ENCODE measurements at regions not wholly inside any gene's neighbourhood (a gene's known extent, or its start where the extent isn't known, plus 50 kb on each side); places are given as distances from the start of the nearest gene placed in this dataset.

DNA sequence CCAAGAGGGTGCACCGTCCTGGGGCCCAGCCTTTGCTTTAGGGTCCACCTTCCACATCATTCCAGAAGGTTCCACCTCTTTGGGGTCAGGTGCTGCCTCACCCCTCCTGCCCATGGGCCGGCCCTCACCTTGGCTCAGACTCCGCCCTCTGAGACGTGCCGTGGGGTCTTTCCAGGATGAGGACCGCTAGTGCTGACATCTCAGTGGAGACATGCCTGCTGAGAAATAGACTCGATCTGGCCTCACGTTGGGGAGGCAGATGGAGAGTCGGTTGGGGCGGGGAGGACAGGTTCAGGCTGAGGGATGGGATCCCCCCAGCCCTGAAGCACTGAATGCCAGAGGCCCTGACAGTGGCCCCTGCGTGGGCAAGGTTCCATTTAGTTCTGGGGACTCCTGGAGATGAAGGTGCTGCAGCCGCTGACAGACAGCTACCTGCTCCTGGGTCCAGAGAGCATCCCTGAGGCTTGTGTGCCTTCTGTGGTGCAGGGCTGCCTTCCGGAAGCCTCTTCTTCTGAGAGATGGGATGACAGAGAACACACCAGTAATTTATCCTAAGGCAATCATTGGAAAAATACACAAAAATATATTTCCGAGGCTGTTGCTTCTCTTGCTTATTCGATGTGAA is 185.3 kb downstream of the KIF26A start:
- no peak for DNase-seq

DNA sequence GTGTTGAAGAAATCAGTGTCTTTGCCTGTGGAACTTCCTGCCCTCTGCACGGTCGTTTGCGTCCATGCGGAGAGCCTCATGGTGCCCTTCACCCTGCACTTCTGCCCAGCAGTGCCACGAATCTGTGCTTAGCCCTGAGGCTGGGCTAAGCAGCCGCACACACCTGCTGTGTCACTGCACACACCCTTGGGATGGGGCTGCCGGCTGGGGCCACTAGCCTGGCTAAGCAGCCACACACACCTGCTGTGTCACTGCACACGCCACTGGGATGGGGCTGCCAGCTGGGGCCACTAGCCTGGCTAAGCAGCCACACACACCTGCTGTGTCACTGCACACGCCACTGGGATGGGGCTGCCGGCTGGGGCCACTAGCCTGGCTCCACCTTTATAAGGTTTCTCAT is 188.5 kb downstream of the KIF26A start:
- DNase-seq = no peak

DNA sequence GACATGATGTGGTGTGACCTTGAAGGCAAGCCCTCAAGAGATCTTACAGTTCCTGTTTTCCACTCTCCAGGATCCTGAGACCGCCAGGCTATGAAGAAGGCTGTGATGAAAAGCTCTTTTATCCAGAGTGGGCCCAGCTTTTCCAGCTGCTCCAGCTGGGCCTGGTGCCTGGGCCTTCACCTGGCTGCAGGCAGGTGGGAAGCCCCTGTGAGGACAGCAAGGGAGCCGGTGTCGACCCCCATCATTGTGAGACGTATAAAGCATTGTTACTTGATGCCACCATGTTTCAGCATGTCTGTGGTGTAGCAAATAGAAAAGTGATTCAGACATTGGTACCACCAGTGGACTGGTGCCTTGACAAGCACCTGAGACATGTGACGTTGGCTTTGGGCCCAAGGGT is 190.2 kb downstream of the KIF26A start:
- DNase-seq = no peak

DNA sequence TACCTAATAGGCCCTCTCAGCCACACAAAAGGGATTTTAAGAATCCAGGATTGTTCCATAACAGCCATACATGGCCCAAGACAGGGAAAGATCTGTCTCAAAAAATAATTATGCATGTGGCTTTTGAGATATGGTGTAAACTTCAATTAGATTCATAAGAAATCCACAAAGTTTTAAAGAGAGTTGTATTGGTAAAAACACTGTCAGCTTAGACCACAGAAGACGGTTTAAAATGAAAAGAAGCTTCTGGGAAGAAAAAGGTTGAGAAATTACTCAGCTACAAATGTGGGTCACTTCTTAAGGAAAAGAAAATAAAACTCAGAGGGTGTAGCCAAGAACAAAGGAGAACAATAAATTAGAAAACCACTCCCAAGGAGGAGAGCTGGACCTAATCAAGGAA is 191.4 kb downstream of the KIF26A start:
- DNase-seq = no peak

DNA sequence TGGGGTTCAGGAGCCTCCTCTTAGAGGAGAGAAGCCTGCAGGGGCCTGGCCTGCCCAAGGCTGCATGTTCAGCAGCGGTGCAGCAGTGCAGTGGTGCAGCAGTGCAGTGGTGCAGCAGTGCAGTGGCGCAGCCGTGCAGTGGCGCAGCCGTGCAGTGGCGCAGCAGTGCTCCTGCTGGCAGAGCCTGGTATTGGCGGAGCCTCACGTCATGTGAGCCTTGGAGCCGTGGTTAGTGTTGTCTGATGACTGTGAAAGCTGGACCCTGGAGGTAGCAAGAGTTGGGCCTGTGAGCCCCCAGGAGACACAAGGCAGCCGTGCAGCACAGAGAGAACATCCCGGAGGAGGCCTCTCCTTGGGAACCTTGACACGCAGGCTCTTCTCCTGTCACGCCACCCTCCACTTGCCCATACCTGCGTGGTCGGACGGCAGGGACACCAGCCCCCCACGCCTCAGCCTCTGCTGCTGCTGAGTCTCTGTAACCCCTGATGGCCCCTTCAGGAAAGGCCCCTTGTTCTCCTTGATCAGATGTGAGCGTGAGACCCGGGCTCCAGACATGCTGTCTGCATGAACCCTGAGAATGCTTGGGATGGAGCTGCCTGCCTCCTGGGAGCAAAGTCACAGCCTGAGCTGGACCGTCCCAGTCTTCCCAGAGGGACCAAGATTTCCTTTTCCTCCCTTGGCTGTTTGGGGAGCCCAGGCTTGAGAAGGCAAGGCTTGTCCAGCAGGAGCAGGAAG is 193.7 kb downstream of the KIF26A start:
- no peak for DNase-seq

DNA sequence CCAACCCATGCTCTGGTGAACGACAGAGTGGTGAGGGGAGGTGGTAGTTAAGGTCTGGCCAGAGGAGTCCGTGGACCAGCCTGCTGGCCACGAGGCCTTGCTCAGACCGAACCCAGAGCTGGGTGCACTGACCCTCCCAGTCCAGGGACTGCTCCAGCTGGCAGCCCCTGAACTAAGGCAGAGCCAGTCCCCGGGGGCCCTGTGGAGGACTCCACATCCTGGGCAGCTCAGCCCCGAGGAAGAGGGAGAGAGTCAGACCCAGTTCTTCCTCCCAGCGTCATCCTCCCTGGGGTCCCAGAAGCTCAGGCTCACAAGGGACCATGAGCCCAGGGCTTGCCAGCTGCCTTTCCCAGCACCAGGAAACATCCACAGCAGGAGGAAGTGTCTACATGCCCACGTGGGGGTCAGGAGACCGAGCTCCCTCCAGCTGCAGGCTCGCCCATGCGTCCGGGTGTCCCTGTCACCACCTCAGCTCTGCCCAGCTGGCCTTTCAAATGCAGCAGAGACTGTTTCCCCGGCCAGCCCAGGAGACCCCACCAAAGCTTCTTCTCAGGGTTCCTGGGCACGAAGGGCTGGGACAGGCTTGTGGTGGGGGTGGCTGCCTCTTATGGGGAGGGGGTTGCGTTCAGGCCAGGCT is 194.4 kb downstream of the KIF26A start:
- no peak for DNase-seq

DNA sequence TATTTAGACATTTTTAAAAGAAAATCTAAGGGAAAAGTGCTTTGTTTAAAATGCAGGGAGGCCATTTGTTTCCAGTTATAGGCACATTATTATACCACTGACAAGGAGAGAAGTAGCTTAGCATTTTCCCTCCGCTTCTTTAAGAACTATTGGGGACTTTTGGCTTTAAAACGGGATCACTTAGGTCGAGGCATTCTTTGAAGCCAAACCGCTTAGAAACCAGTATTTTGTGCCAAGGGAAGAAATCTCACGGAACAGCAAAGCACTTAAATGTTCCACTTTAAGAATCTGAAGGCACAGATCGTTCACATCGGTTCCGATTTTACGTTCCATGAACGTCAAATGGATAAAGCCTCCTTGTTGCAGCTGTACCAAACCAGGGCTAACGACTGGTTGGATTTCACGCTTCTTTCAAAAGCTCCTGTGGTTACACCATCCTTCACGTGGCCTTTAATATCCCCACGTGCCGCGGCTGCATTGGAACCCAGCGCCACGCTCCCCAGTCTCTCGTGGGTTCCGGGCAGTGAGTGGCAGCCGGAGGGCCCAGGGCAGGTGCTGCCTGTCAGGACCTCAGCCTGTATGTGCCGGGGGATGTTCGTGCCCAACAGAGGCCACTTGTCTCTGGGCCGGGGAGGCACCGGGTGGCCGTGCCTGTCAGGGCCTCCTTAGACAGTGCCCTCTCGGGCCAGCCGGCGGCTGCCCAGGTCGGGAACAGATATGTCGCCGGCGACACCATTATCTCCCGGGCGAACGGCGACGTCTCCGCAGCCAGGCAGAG is 195.4 kb downstream of the KIF26A start:
- DNase-seq = no peak

DNA sequence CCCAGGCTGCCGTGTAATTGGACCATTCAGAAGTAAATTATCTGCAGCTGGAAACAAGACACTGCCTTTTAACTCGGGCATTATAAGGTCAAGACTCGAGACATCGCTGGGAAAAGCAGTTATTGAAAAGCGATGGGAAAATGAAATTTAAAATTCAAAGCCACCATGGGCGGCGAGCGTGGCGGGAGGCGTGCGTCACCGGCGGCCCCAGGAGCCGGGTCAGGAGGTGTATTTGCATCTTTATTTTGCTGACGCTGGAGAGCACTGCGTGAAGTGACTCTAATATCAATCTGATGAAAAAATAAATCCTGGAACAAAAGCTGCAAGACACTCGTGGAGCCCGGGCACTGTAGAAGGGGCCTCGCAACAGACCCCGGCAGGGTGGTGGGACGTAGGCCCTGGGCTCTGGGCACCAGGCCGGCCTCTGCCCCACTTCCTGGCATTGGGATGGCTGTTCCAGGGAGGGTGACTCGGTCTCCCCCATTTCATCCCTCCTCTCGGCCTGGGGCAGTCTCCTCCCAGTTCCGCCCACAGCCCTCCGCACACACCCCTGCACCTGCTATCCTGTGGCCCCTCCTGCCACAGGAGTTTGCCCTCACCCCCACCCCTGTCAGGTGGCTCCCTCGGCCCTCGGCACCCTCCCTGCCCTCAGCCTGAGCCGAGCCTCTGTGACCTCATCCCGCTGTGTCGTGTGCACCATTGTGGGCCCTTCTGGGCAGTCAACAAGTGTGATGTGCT is 196.2 kb downstream of the KIF26A start:
- no peak for DNase-seq

DNA sequence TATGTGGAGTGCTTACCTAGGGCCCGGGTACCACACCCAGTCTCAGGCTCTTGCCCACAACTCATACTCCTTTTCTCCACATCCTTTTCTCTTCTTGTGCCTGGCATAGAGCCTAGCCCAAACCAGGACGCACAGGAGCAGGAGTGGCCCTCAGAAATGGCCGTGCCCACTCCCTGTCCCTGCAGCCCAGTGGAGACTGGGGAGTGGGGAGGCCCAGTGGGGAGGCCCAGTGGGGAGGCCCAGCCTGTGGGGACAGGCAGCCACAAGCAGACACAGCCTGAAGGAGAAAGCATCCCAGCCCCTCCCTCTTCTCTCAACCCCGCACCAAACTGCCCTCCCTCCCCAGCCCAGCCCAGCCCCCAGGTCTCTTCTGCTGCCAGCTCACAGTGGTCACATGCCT is 196.8 kb downstream of the KIF26A start:
- no peak for DNase-seq

DNA sequence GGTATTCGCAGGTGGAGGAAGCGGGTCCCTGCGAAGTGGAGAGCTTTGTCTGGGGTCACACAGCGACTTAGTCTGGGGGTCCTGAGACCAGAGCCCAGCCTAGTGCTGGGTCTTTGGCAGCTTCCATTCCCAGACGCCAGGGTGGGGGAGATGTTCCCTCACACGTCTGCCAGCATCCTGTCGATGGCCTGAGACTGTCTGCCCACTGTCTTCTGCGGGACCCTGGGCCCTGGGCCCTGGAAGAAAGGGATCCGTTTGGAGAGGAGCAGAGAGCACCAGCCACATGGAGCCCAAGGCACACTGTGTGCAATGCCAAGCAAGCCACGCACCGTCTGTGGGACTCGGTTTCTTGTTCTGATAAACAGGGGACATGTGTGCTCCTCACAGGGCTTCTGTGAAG is 197.2 kb downstream of the KIF26A start:
- DNase-seq = no peak

DNA sequence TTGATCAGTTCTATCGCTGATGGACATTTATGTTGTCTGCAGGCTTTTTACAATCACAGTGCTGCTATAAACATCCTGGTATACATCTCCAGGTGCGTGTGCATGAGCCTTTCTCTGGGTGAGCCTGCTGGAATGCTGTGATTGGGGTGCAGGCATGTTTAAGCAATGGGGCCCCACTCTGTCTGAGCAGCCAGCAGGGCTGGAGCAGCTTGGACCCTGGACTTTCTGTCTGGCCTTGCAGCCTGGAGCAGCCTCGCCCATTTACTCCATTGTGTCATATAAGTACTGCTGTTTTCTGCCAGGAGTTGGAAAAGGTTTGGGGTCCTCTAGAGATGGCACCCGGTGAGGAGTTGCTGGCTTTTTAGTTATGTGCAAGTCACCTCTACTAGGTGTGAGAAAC is 199.0 kb downstream of the KIF26A start:
- DNase-seq = no peak

DNA sequence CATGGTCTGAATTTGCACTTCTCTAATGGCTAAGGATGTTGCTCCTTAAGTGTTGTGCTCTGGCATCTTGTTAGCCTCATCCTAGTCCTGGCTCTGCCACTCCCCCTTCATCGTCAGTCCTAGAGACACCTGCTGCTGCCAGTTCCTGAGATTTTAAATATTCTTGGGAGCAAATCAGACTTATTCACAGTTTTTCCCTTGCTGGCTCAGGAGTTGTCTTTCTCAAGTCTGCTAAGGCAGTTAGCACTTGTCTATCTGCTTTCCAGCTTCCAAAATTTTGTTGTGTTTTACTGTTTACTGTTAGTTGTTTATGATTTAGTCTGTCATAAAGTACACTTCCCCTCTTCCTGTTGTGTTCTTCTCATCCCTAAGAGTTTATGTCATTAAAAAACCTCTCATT is 201.0 kb downstream of the KIF26A start:
- no peak for DNase-seq

DNA sequence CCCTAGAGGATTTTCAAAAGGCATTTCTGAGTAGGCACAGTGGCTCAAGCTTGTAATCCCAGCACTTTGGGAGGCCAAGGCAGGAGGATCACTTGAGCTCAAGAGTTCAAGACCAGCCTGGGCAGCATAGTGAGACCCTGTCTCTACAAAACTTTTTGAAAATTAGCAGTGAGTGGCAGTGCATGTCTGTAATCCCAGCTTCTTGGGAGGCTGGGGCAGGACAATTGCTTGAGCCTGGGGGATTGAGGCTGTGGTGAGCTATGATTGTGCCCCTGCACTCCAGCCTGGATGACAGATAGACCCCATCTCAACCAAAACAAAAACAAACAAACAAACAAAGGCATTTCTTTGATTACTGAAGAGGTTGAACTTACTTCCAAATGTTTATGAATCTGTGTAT is 201.4 kb downstream of the KIF26A start:
- DNase-seq = no peak

DNA sequence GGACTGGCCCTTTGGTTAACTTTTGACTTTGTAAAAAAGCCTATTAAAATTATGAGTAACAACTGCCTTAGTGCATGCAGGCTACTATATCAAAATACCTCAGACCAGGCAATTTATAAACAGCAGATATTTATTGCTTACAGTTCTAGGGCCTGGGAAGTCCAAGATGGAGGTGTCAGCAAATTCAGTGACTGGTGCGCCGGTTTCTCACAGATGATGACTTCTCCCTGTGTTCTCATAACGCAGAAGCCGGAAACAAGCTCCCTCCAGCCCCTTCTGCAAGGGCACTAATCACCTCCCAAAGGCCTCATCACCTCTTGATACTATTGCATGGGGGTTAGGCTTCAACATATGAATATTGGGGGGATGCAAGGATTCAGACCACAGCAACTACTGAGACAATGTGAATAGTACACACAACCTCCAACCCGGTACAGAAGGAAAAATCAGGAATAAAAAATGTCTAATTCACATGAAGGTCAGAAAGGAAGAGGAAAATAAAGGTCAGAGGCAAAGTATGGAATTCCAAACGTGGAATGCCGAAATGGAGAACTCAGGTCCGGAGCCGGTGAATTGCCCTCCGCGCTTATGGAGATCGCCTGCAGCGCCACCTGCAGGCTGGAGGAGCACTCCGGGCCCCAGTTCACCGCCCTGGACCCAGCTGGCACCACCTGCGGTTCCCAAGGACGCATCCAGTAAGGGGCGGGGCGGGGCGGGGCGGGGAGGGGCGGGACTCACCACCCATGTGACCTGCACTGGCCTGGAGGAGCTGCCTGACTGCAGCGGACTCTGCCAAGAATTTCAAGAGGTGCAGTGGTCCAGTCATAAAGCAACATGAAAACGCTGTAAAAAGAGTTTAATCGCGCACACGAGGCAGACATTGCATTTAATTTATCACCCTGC is 203.4 kb downstream of the KIF26A start:
- no peak for DNase-seq

DNA sequence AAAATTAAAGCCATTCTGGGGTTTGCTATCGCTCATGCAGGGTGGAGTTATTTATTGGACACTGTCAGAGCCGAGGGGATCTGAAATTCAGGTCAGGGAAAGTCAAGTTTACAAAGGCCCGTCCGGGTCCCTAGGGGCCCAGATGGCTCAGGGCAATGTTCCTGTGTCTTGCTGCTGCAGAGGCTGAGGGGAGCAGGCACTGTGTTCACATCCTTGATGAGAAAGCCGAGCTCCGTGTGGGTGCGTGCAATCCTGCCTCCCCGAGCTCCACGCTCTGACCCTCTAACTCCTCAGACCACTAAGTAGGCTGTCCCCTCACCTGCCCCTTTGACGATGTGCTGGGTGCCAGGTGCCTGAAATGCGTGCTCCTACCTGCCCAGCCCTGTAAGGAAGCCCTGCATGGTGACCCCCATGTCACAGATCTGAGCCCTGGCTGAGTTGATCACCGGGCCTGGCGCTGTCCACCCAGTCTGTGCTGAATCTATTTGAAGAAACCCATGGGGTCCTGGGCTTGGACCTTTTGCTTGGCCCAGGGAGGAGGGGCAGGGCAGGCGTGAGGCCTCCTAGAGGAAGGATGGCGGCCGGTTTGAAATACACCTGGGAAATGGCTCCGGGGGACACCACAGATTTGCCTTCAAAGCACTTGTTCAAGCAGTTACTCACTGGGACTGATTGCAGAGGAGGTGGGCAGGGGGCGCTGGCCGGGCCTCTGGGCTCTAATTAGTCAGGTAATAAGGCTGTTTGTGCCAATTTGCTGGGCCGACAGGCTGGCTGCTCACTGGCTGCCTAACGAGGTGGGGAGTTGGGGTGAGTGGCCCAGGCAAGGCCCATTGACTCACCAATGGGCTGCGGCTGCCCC is 204.3 kb downstream of the KIF26A start:
- no peak for DNase-seq

DNA sequence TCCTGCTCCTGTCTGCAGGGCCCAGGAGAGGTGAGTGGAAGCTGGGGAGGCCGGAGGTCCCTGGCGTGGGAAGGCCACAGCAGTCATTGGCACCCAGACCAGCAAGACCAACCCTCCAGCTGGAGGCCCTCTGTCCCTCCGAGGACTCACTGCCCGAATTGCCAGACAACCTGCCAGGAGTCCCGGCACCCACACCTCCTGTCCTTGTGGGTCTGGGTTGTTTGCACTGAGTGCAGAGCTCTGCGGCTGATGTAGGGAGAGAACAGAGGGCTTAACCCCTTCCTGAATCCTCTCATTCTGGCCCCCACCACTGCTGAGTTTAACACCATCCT is 204.9 kb downstream of the KIF26A start:
- DNase-seq = no peak

DNA sequence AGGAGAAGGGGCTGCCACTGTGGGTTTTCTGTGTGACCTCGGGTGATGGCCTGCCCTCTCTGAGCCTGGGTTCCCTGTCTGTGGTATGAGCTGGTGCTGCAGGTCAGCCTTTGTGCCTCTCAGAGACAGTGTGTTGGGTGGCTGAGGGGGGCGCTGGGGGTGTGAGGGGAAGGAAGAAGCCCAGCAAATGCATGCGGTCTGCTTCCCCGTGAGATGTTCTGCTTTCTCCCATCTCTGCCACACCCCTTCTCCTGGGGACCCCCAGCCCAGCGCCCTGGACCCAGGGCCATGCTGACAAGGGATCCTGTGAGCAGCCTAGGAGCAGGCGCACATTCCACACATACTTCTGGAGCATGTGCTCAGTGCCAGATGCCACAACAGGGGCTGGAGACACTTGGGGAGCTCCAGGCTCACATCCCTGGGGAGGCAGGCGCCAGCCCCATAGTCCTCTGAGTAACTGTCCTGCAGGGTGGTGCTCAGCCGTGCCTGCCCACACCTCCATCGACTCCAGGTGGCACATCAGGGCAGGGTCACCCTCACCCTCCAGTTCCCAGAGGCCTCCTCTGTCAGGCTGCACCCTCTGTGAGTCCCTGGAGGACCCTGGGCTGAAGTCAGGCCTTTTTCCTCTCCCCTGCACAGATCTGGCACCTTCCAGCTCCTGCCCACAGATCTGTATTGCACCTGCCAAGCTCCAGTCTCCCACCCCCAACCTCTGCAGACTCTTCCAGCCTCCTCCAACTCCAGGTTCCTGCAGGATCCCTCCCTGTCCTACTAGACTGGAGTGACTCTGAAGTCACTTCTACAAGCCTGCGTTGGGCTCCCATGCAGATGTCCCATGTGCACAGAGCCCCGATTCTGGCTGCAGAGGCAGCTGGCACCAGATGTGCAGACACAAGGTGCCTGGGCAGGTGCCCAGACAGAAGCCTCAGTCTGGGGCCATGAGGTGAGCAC is 205.6 kb downstream of the KIF26A start:
- no peak for DNase-seq

DNA sequence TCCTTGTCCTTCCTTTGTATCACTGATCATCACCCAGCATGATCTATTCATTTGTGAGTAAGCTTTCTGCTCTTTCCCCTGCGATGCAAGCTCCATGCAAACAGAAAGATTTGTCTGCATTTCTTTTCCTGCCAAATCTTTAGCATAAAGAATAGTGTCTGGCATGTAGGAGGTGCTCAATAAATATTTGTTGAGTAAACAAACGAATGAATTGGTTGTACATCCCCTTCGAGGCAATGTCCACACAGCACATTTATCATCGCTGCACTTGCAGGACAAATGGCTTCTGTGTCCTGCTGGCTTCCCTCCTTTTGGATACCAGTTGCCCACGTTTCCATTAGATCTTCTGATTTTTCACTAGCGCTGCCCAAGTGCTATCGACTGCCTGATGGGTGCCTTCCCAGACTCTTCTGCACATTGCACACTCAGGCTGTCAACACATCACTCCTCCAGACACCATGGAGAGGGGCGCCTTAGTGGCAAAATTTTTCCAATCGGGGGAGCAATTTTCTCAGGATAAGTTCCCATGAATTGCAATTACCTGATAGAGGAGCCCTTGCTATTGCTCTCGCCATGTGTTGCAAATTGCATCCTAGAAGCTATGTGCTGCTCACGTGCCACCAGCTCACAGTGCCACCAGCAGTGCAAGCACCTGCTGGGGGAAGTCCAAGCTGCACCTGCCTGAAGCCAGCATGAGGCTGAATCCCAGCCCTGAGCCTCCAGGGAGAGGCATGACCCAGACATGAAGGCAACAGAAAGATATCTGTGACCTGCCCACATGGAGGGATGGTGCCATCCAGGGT is 206.6 kb downstream of the KIF26A start:
- no peak for DNase-seq
